ENCODE measurements at regions not wholly inside any gene's neighbourhood (a gene's known extent, or its start where the extent isn't known, plus 50 kb on each side); places are given as distances from the start of the nearest gene placed in this dataset.

GRCh38 chr7:153010416-153010815, 250.9 kb downstream of the ACTR3B start:
- no peak for DNase-seq
- no peaks in the 10 kb centered on the region for H3K9me3 ChIP-seq

GRCh38 chr7:153012203-153012602, 252.7 kb downstream of the ACTR3B start:
- ATAC-seq = no peak
- in situ Hi-C loops (cut with MboI; ENCODE audit: low sequenced_read_pairs in 4 of 4) = no loop called here
- no peak overlapping the region for H3K27ac ChIP-seq

More at GRCh38 chr7:153010416-153010815, 250.9 kb downstream of the ACTR3B start:
- intact Hi-C loops (cut with DNase I; ENCODE audit: low total_unique reads) = no loop called here
- TF ChIP-seq, protein P1, sequence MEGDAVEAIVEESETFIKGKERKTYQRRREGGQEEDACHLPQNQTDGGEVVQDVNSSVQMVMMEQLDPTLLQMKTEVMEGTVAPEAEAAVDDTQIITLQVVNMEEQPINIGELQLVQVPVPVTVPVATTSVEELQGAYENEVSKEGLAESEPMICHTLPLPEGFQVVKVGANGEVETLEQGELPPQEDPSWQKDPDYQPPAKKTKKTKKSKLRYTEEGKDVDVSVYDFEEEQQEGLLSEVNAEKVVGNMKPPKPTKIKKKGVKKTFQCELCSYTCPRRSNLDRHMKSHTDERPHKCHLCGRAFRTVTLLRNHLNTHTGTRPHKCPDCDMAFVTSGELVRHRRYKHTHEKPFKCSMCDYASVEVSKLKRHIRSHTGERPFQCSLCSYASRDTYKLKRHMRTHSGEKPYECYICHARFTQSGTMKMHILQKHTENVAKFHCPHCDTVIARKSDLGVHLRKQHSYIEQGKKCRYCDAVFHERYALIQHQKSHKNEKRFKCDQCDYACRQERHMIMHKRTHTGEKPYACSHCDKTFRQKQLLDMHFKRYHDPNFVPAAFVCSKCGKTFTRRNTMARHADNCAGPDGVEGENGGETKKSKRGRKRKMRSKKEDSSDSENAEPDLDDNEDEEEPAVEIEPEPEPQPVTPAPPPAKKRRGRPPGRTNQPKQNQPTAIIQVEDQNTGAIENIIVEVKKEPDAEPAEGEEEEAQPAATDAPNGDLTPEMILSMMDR (IDR thresholded peaks at IDR 0.05 in 4 of 5, conservative IDR thresholded peaks at IDR 0.05 in 1 of 5) = no peak
- TF ChIP-seq POLR2A (IDR thresholded peaks at IDR 0.05) = no peak
- Histone ChIP-seq H3K27ac (no peak overlapping the region), H3K4me1 (no peaks in the 10 kb centered on the region), H3K36me3 (no peaks in the 10 kb centered on the region), H3K4me3 (no peak overlapping the region), H3K27me3 (no peaks in the 10 kb centered on the region)
- in situ Hi-C loops (cut with MboI; ENCODE audit: low sequenced_read_pairs in 4 of 4) = no loop called here
- ATAC-seq = no peak

GRCh38 chr7:153017223-153017622, 257.7 kb downstream of the ACTR3B start:
- H3K9me3 ChIP-seq = no peaks in the 10 kb centered on the region
- ATAC-seq (no peak), DNase-seq (no peak)
- no peaks in the 10 kb centered on the region for H3K36me3 ChIP-seq
- intact Hi-C loops (cut with DNase I; ENCODE audit: low total_unique reads) (no loop called here), in situ Hi-C loops (cut with MboI; ENCODE audit: low sequenced_read_pairs in 4 of 4) (no loop called here)
- no peaks in the 10 kb centered on the region for H3K4me1 ChIP-seq
- TF ChIP-seq POLR2A (IDR thresholded peaks at IDR 0.05) = no peak
- TF ChIP-seq, protein P1 (IDR thresholded peaks at IDR 0.05 in 4 of 5, conservative IDR thresholded peaks at IDR 0.05 in 1 of 5) = no peak
- H3K4me3 ChIP-seq = no peak overlapping the region
- no peak overlapping the region for H3K27ac ChIP-seq
- H3K27me3 ChIP-seq = no peaks in the 10 kb centered on the region

More at GRCh38 chr7:153012203-153012602, 252.7 kb downstream of the ACTR3B start:
- intact Hi-C loops (cut with DNase I; ENCODE audit: low total_unique reads) = no loop called here
- Histone ChIP-seq H3K9me3 (no peaks in the 10 kb centered on the region), H3K27me3 (no peaks in the 10 kb centered on the region), H3K4me3 (no peak overlapping the region), H3K4me1 (no peaks in the 10 kb centered on the region), H3K36me3 (no peaks in the 10 kb centered on the region)
- DNase-seq = no peak
- TF ChIP-seq POLR2A (IDR thresholded peaks at IDR 0.05) = no peak
- TF ChIP-seq, protein P1 (IDR thresholded peaks at IDR 0.05 in 4 of 5, conservative IDR thresholded peaks at IDR 0.05 in 1 of 5) = no peak

GRCh38 chr7:153021542-153021941, 262.0 kb downstream of the ACTR3B start:
- ATAC-seq (no peak), DNase-seq (no peak)
- Histone ChIP-seq H3K4me1 (no peaks in the 10 kb centered on the region), H3K36me3 (no peaks in the 10 kb centered on the region), H3K27me3 (no peaks in the 10 kb centered on the region), H3K4me3 (no peak overlapping the region), H3K9me3 (no peaks in the 10 kb centered on the region), H3K27ac (no peak overlapping the region)
- TF ChIP-seq POLR2A (IDR thresholded peaks at IDR 0.05) = no peak
- TF ChIP-seq, protein P1 (IDR thresholded peaks at IDR 0.05 in 4 of 5, conservative IDR thresholded peaks at IDR 0.05 in 1 of 5) = no peak
- intact Hi-C loops (cut with DNase I; ENCODE audit: low total_unique reads) (no loop called here), in situ Hi-C loops (cut with MboI; ENCODE audit: low sequenced_read_pairs in 4 of 4) (no loop called here)

All from gastrocnemius medialis (tissue), 4 donors.